CD4-positive, alpha-beta T cell (primary cell): ENCODE measurements at regions not wholly inside any gene's neighbourhood (a gene's known extent, or its start where the extent isn't known, plus 50 kb on each side); places are given as distances from the start of the nearest gene placed in this dataset.

ENCODE experiments used
- ATAC-seq: fragments of 200-7000 bp; cut with Tn5 transposase; one replicate; pipeline ENCODE4 v1.10.0; 2022; ENCODE audit warnings: mild to moderate bottlenecking; ENCODE audit not compliant: poor library complexity
- CTCF ChIA-PET: fragments of 350-600 bp; sonication (Branson Sonifier 250); formaldehyde crosslinking; loops from one replicate; lab custom pipeline; 2021; ENCODE audit warnings: antibody characterized with exemption, inconsistent platforms; lab: Charles Lee
- POLR2A ChIA-PET: fragments of 350-600 bp; sonication (Branson Sonifier 250); formaldehyde crosslinking; loops from one replicate; lab custom pipeline; 2021; ENCODE audit warnings: antibody characterized with exemption, inconsistent platforms; lab: Charles Lee
- DNase-seq, 14 experiments: peaks; one replicate each; pipeline ENCODE4 v3.0.0-alpha.2; 2013 to 2020; ENCODE audit warnings: mixed read lengths in 2 of 14
- H3K27ac ChIP-seq, 2 donors: one replicate each; pipeline versions ENCODE4 v1.5.1 to v1.7.0; 2013; ENCODE audit warnings: low read length in 2 of 2, low read depth in 1 of 2, mild to moderate bottlenecking in 1 of 2
- H3K27me3 ChIP-seq, 2 experiments: 1 replicate in 1 of 2; 2 replicates in 1 of 2; pipeline versions ENCODE4 v1.6.1 to v1.7.0; 2013; ENCODE audit warnings: low read length in 2 of 2, control low read depth in 1 of 2, mild to moderate bottlenecking in 1 of 2, moderate library complexity in 1 of 2; ENCODE audit not compliant: insufficient read depth in 2 of 2, control insufficient read depth in 1 of 2
- H3K36me3 ChIP-seq: one replicate; pipeline ENCODE4 v1.6.1; 2013; ENCODE audit warnings: low read length, control low read depth; ENCODE audit not compliant: insufficient read depth
- H3K4me1 ChIP-seq: one replicate; pipeline ENCODE4 v1.6.1; 2013; ENCODE audit warnings: low read length, control low read depth; ENCODE audit not compliant: insufficient read depth
- H3K4me3 ChIP-seq: one replicate; pipeline ENCODE4 v1.5.1; 2013; ENCODE audit warnings: mild to moderate bottlenecking, low read length, moderate library complexity
- H3K9me3 ChIP-seq, 2 experiments: 1 replicate in 1 of 2; 2 replicates in 1 of 2; pipeline versions ENCODE4 v1.6.1 to v1.7.0; 2013; ENCODE audit warnings: low read length in 2 of 2, mild to moderate bottlenecking in 2 of 2, control low read depth in 1 of 2, moderate library complexity in 1 of 2; ENCODE audit not compliant: control insufficient read depth in 1 of 2, insufficient read depth in 1 of 2
- H3K27ac Mint-ChIP-seq: one replicate; pipeline ENCODE4 v1.8.0; 2020; ENCODE audit warnings: mixed read lengths
- H3K27me3 Mint-ChIP-seq: one replicate; pipeline ENCODE4 v1.8.0; 2021; ENCODE audit warnings: mixed read lengths
- H3K36me3 Mint-ChIP-seq: one replicate; pipeline ENCODE4 v1.8.0; 2021; ENCODE audit warnings: low read depth, mixed read lengths
- H3K4me1 Mint-ChIP-seq: one replicate; pipeline ENCODE4 v1.8.0; 2021; ENCODE audit warnings: low read depth, mixed read lengths
- H3K4me3 Mint-ChIP-seq: one replicate; pipeline ENCODE4 v1.8.0; 2020; ENCODE audit warnings: mild to moderate bottlenecking, mixed read lengths
- H3K9me3 Mint-ChIP-seq: one replicate; pipeline ENCODE4 v1.8.0; 2020; ENCODE audit warnings: mixed read lengths
- CTCF ChIP-seq: fragments of 200-600 bp; IDR thresholded peaks from one replicate; pipeline ENCODE4 v1.8.0; 2022; ENCODE audit warnings: antibody characterized with exemption, mild to moderate bottlenecking
- intact Hi-C, 2 experiments: fragments of 100-400 bp; cut with DNase I in 1 of 2; cut with micrococcal nuclease in 1 of 2; formaldehyde crosslinking; loops; one replicate each; pipeline versions ENCODE4 v1.15.1 to v1.9.0; 2023 to 2025; cut with DNase I, micrococcal nuclease

GRCh38 chr14:25942090-25942489, 655.7 kb downstream of the NOVA1 start:
- H3K27me3 ChIP-seq, result no peaks in the 10 kb centered on the region
- TF ChIP-seq CTCF, result no peak
- Mint-ChIP-seq H3K27ac (no peak overlapping the region), H3K4me1 (no peaks in the 10 kb centered on the region), H3K27me3 (no peaks in the 10 kb centered on the region), H3K4me3 (no peak overlapping the region), H3K9me3 (peaks cover 3% of the 10 kb centered on the region), H3K36me3 (no peaks in the 10 kb centered on the region)
- H3K36me3 ChIP-seq, result no peaks in the 10 kb centered on the region
- no peak overlapping the region for H3K4me3 ChIP-seq
- no peak overlapping the region for H3K27ac ChIP-seq
- intact Hi-C loops, result no loop called here
- no peaks in the 10 kb centered on the region for H3K4me1 ChIP-seq
- POLR2A ChIA-PET, result no interaction called here
- DNase-seq (no peak), ATAC-seq (no peak)
- CTCF ChIA-PET, result no interaction called here
- H3K9me3 ChIP-seq, result peaks cover 0 to 5% of the 10 kb centered on the region in 2 experiments

GRCh38 chr14:25933731-25934130, 664.1 kb downstream of the NOVA1 start:
- H3K27ac ChIP-seq, result no peak overlapping the region
- CTCF ChIA-PET, result no interaction called here
- H3K4me1 ChIP-seq, result no peaks in the 10 kb centered on the region
- POLR2A ChIA-PET, result no interaction called here
- no peaks in the 10 kb centered on the region for H3K27me3 ChIP-seq
- TF ChIP-seq CTCF, result no peak
- H3K36me3 ChIP-seq, result no peaks in the 10 kb centered on the region
- ATAC-seq (no peak), DNase-seq (no peak)
- Mint-ChIP-seq H3K4me3 (no peak overlapping the region), H3K9me3 (peaks cover 3% of the 10 kb centered on the region), H3K4me1 (no peaks in the 10 kb centered on the region), H3K36me3 (no peaks in the 10 kb centered on the region), H3K27ac (no peak overlapping the region), H3K27me3 (no peaks in the 10 kb centered on the region)
- H3K9me3 ChIP-seq, result peaks cover 0 to 4% of the 10 kb centered on the region in 2 experiments
- intact Hi-C loops, result no loop called here
- no peak overlapping the region for H3K4me3 ChIP-seq

- no peaks in the 10 kb centered on the region for H3K4me1 Mint-ChIP-seq
- peaks cover 18% of the 10 kb centered on the region for H3K9me3 Mint-ChIP-seq
- Histone ChIP-seq H3K27ac (no peak overlapping the region), H3K9me3 (peaks cover 4 to 8% of the 10 kb centered on the region in 2 experiments), H3K36me3 (no peaks in the 10 kb centered on the region), H3K4me3 (no peak overlapping the region), H3K4me1 (no peaks in the 10 kb centered on the region), H3K27me3 (no peaks in the 10 kb centered on the region)
- no peak for ATAC-seq
- ChIA-PET CTCF (no interaction called here), POLR2A (no interaction called here)
- intact Hi-C loops, result no loop called here
- no peaks in the 10 kb centered on the region for H3K36me3 Mint-ChIP-seq
- no peak overlapping the region for H3K4me3 Mint-ChIP-seq
- no peak for DNase-seq
- no peak overlapping the region for H3K27ac Mint-ChIP-seq
- no peaks in the 10 kb centered on the region for H3K27me3 Mint-ChIP-seq
- TF ChIP-seq CTCF, result no peak
These were observed 667.8 kb downstream of the NOVA1 start for GRCh38 chr14:25929881-25930615.
